ENCODE measurements at regions not wholly inside any gene's neighbourhood (a gene's known extent, or its start where the extent isn't known, plus 50 kb on each side); places are given as distances from the start of the nearest gene placed in this dataset.
"Not testable (repeated sequence)": the region's sequence is repeated elsewhere in the genome, so short reads cannot be mapped to it uniquely, and the experiment has no call there.

DNA sequence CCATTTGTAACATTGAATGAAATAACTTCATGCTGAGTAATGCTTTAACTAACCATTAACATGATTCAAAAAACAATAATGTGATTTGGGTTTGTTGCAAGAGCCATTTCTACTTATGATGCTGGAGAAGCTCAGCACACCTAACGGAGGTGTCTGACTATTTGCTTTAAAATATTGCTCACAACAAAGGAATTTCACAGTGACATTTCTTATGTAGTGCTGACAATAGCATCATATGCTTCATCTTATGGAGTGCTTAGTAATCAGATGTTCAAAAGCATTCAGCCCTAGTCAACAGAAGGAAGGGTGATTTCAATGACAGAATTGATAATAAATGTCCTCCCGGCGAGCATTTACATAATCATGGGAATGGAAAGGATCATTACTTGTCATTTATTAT is 1003.3 kb upstream of the COX7C start:
- DNase-seq (ENCODE audit: extremely low read depth in 1 of 11, low read depth in 9 of 11, low spot score in 4 of 11) = no peak

DNA sequence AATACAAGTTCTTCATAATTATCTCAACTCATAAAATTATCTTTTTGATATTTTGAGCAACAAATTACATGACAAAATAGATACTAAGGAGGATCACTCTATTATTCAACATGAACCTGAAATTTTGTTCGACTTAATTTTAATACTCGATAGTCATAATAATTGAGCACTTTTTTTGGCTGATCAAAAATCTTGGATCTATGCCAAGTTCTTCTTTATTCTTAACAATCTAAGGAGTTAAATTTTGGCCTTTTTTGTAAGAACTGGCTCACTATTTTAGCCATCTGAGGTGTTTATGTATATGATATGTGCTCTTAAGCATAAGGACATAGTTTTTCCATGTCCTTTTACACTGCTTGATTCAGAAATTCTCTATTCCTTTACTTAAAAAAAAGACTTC is 996.1 kb upstream of the COX7C start:
- DNase-seq (ENCODE audit: extremely low read depth in 1 of 11, low read depth in 9 of 11, low spot score in 4 of 11) = no peak

DNA sequence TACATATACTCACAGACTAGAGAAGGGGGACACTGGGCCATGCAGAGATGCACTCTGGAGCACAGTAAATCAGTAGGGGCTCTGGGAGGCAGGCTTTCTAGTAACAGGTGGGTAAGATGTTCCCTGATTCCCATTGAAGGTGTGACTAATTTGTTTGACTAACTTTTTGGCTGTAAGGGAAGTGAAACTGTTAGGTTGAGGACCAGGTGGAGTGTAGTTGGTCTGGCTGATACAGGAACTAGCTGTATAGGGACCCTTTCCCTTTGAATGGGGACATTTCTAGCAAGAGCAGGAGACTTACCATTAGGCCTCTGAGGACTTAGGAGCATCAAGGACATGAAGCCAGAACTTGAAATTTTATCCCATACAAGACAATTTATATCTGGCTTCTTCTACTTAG is 989.6 kb upstream of the COX7C start:
- DNase-seq (ENCODE audit: extremely low read depth in 1 of 11, low read depth in 9 of 11, low spot score in 4 of 11) = no peak

DNA sequence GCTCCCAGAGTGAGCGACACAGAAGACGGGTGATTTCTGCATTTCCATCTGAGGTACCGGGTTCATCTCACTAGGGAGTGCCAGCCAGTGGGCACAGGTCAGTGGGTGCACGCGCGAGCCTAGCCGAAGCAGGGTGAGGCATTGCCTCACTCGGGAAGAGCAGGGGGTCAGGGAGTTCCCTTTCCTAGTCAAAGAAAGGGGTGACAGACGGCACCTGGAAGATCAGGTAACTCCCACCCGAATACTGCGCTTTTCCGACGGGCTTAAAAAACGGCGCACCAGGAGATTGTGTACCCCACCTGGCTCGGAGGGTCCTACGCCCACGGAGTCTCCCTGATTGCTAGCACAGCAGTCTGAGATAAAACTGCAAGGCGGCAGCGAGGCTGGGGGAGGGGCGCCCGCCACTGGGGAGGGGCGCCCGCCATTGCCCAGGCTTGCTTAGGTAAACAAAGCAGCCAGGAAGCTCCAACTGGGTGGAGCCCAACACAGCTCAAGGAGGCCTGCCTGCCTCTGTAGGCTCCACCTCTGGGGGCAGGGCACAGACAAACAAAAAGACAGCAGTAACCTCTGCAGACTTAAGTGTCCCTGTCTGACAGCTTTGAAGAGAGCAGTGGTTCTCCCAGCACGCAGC is 979.1 kb upstream of the COX7C start:
- DNase-seq (ENCODE audit: extremely low read depth in 1 of 11, low read depth in 9 of 11, low spot score in 4 of 11) = not testable (repeated sequence)

DNA sequence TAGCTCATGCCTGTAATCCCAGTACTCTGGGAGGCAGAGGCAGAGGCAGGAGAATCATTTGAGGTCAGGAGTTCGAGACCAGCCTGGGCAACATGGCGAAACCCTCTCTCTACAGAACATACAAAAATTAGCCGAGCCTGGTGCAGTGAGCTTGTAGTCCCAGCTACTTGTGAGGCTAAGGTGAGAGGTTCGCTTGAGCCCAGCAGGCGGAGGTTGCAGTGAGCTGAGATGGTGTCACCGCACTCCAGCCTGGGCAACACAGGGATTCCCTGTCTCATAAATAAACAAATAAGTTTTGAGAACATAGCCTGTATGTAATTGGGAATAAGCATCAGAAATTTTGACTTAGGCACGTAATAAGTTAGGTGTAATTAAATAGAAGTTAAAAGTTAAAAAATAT is 971.7 kb upstream of the COX7C start:
- DNase-seq (ENCODE audit: extremely low read depth in 1 of 11, low read depth in 9 of 11, low spot score in 4 of 11) = no peak

DNA sequence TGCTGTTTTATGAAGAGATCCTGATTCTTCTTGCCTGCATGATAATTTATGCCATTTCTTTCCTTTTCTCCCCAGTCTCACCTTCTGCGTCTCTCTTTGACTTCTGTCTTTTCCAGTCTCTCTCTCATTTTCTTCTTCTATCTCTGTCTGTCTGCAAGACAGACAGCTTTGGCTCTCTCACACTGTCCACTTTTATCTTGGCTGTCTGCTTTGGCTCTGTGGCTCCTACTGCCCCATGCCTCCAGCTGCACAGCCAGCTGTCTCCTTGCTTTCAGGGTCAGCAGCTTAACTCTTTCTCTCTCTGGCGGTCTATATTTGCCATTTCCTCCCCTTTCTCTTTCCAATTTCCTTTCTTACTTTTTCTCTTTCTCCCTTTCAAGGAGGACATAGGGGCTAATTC is 971.1 kb upstream of the COX7C start:
- no peak for DNase-seq (ENCODE audit: extremely low read depth in 1 of 11, low read depth in 9 of 11, low spot score in 4 of 11)

DNA sequence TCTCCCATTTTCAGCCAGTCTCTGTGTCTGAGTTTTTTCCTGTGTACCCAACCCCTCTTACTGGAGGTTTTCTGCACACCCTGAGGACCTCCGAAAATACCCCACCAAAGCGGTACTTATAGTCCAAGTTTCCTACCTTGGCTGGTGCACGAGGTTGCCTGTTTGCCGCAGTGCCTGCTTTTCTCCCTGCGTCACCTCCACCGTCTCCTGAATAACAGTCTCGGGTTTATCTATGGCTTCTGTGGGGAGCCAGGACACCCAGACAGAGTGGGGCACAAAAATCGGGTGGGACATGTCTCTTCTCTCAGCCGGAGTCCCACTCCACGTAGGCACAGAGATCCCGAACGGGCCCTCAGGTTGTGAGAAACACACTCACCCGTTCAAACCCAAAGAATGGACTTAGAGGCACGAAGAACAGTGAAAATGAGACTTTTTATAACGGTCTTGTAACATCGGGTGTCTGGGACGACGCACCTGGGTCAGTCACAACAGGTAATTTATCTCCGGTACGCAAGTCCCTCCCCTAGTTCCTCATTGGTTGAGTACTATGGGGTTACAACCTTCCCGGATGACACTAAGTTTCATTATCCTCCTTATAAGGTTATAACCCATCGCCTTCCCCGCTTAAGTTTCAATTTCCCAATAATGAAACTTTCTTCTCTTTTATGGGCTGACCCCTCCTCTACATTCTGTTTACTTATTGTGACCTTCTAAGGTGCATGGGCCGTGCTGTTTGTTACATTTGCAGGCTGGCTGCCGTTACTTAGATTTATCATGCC is 970.2 kb upstream of the COX7C start:
- DNase-seq (ENCODE audit: extremely low read depth in 1 of 11, low read depth in 9 of 11, low spot score in 4 of 11) = no peak

DNA sequence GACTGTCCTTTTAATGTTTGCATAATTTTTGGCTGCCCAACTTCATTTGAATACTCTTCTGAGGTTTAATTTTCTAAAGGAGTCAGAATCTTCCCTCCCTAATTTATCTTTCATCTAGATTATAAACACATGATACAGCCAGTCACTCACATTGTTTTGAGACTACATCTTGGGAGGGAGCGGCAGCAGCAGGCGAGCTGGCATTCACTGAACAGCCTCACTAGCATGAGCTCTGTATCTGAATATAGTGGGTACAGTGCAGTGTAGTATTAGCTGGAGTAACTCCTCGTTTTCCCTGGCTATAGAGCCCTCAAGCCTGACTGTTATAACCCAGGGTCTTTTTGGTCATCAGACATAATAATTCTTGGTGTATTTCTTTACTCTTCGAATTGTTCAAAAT is 969.2 kb upstream of the COX7C start:
- no peak for DNase-seq (ENCODE audit: extremely low read depth in 1 of 11, low read depth in 9 of 11, low spot score in 4 of 11)

DNA sequence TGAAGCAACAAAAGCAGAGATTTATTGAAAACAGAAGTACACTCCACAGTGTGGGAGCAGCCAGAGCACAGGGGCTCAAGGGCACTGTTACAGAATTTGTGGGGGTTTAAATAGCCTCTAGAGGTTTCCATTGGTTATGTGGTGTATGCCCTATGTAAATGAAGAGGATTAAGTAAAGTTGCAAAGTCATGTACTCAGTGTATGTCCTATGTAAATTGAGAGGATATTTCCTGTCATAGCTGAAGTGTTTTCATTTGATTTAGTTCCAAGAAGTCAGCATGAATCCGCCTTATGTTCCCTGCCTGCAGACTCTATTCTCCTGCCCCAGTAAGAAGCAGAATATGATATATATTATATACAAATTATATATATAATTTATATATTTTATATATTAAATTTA is 966.0 kb upstream of the COX7C start:
- no peak for DNase-seq (ENCODE audit: extremely low read depth in 1 of 11, low read depth in 9 of 11, low spot score in 4 of 11)

DNA sequence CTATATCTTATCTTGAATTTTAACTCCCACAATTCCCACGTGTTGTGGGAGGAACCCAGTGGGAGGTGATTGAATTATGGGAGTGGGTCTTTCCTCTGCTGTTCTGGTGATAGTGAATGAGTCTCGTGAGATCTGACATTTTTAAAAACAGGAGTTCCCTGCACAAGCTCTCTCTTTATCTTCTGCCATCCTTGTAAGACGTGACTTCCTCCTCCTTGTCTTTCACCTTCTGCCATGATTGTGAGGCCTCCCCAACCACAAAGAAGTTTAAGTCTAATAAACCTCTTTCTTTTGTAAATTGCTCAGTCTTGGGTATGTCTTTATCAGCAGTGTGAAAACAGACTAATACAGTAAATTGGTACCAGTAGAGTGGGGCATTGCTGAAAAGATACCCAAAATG is 963.6 kb upstream of the COX7C start:
- not testable (repeated sequence) for DNase-seq (ENCODE audit: extremely low read depth in 1 of 11, low read depth in 9 of 11, low spot score in 4 of 11)

DNA sequence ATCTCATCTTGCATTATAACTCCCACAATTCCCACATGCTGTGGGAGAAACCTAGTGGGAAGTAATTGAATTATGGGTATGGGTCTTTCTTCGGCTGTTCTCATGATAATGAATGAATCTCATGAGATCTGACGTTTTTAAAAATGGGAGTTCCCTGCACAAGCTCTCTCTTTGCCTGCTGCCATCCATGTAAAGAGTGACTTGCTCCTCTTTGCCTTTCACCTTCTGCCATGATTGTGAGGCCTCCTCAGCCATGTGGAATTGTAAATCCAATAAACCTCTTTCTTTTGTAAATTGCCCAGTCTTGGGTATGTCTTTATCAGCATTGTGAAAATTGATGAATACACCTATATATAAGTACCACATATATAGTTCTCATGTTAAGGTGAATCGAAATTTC is 961.7 kb upstream of the COX7C start:
- no peak for DNase-seq (ENCODE audit: extremely low read depth in 1 of 11, low read depth in 9 of 11, low spot score in 4 of 11)

DNA sequence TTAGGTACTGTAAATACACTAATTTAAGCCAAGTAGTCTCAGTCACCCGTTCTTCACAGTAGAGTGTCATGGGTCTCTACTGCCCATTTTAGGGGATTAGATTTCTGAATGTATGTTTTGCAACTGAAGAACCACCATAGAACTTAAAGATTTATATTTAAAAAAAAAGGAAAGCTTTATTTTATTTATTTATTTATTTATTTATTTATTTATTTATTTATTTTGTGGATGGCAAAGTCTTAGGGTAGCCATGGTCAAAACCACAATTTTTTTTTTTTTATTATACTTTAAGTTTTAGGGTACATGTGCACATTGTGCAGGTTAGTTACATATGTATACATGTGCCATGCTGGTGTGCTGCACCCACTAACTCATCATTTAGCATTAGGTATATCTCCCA is 960.4 kb upstream of the COX7C start:
- DNase-seq (ENCODE audit: extremely low read depth in 1 of 11, low read depth in 9 of 11, low spot score in 4 of 11) = not testable (repeated sequence)

DNA sequence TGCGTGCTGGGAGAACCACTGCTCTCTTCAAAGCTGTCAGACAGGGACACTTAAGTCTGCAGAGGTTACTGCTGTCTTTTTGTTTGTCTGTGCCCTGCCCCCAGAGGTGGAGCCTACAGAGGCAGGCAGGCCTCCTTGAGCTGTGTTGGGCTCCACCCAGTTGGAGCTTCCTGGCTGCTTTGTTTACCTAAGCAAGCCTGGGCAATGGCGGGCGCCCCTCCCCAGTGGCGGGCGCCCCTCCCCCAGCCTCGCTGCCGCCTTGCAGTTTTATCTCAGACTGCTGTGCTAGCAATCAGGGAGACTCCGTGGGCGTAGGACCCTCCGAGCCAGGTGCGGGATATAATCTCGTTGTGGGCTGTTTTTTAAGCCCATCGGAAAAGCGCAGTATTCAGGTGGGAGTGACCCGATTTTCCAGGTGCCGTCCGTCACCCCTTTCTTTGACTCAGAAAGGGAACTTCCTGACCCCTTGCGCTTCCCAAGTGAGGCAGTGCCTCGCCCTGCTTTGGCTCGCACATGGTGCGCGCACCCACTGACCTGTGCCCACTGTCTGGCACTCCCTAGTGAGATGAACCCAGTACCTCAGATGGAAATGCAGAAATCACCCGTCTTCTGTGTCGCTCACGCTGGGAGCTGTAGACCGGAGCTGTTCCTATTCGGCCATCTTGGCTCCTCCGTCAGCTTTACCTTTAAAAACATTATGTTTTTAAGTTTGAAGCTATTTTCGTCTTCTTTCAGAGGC is 954.6 kb upstream of the COX7C start:
- not testable (repeated sequence) for DNase-seq (ENCODE audit: extremely low read depth in 1 of 11, low read depth in 9 of 11, low spot score in 4 of 11)

DNA sequence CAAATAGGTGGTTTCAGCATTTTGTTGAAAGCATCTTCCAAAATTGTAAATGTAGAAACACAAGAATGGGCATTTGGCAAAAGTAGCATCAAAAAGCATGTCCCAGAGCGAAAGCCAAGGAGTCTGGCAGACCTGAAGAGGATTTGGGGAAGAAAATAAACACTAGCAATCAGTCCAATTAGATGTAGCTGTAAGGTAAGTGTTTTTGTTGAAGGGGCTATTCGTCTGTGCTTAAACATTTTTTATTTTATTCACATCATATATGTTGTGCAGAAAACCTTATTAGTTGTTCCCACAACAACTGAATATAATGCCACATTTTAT is 954.1 kb upstream of the COX7C start:
- no peak for DNase-seq (ENCODE audit: extremely low read depth in 1 of 11, low read depth in 9 of 11, low spot score in 4 of 11)

DNA sequence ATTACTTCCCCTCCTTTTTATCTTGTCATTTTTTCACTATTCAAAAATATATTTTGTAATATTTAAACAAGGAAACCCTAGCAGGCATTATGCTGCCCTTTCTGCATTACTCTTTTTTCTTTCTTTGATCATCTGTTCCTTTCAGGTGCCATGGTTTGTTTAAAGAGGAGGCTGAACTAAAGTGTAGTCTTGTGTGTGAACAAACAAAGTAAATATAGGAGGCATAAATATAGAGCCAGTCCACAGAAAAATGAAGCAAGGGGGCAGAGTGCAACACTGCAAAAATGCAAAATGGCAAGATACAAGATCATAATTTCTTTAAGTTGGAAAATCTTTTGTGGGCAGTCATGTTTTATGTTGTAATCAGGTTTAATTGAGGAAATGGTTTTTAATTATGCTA is 947.3 kb upstream of the COX7C start:
- no peak for DNase-seq (ENCODE audit: extremely low read depth in 1 of 11, low read depth in 9 of 11, low spot score in 4 of 11)

DNA sequence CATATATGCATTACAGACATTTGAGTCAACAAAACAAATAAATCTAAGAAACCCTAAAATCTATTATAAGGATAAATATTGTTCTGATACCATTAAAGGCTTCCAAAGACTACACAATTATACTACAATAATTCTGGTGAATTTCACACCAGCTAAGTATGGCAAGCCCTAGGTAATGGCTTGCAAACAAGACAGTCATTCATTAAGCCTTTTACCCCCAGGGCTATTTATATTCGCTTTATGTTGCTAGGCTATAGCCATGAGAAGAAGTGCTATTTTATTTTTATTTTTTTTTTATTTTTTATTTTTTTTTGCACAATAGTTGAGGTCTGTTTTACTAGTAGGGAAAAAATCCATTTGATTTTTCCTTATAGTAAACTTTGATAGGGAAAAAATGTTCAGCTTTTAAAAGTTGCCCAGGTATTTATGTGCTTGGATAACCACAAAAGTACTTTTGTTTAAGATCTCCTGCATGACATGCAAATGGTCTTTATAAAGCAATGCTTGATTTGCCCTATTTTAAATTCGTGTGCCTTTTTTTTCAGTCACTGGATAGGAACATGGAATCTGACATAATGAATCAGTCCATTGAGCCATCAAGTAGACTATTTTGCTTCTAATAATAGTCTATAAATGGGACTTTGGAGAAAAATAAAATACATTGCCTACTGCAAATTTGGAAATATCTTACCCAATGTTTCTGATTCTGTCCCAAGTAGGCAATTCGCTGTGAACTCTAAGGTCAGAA is 946.3 kb upstream of the COX7C start:
- peak in 1 of 11 donors; percentile 5 for DNase-seq (ENCODE audit: extremely low read depth in 1 of 11, low read depth in 9 of 11, low spot score in 4 of 11)

DNA sequence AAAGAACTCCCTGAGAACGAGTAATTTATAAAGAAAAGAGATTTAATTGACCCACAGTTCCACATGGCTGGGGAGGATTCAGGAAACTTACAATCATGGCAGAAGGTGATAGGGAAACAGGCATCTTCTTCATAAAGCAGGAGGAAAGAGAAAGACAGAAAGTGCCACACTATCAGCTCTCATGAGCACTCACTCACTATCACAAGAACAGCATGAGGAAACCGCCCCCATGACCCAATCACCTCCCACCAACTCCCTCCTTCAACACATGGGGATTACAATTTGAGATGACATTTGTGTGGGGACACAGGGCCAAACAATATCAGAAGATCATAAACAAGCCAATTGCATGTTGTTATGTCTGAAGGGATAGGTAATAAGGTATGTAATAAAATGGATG is 935.9 kb upstream of the COX7C start:
- no peak for DNase-seq (ENCODE audit: extremely low read depth in 1 of 11, low read depth in 9 of 11, low spot score in 4 of 11)

DNA sequence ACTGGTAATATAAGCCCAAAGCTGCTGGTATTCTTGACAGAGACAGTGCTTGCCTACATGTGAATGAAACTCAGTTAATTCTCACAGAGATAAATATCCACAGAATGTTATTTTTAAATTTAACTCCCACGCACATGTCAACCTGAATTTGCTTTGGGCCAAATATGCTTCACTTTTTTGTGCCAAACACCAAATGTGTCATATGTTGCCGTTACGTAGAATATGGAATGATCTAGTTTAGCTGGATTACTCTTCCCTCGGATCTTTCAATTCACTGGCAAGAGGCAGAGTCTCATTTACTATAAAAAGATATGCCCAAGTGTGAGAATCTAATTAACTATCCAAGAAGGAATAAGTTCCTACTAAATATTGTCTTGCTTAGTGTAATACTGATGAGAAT is 933.4 kb upstream of the COX7C start:
- DNase-seq (ENCODE audit: extremely low read depth in 1 of 11, low read depth in 9 of 11, low spot score in 4 of 11) = no peak

DNA sequence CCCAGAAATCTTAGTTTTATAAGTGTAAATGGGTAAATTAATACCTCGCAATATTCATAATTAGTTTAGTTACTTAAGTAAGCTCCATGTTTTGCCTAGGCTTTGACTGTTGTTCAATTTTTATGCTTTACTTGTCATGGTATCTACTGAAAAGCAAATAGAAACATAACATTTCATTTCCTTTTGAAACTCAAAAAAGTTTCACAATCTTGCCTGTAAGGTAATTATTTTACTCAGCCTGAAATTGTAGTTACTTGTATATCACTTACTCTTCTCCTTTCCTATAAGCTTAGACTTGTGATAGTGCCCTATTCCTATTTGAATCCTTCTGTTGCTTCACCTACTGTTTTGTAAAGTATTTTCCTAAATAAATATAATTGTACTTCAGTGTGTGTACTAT is 914.4 kb upstream of the COX7C start:
- DNase-seq (ENCODE audit: extremely low read depth in 1 of 11, low read depth in 9 of 11, low spot score in 4 of 11) = no peak

DNA sequence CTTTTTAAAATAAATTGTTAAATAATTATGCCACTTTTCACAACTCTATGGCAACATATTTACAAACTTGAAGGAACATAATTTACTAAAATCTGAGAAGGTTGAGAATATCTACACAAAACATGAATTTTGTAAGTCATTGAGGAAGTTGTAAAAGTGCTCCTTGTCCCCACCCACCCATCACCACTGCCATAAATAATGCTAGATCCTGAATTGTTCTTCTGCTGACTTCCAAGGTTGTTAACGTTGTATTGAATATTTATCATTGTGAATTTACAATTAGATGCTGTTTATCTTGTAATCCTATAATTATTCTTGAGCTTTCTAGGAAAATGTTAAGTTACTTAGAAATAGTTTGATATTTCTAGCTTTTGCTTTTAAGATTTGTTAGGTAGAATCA is 908.0 kb upstream of the COX7C start:
- no peak for DNase-seq (ENCODE audit: extremely low read depth in 1 of 11, low read depth in 9 of 11, low spot score in 4 of 11)

Data from renal cortex interstitium (tissue), 11 donors.